ENCODE measurements at regions not wholly inside any gene's neighbourhood (a gene's known extent, or its start where the extent isn't known, plus 50 kb on each side); places are given as distances from the start of the nearest gene placed in this dataset.

DNA sequence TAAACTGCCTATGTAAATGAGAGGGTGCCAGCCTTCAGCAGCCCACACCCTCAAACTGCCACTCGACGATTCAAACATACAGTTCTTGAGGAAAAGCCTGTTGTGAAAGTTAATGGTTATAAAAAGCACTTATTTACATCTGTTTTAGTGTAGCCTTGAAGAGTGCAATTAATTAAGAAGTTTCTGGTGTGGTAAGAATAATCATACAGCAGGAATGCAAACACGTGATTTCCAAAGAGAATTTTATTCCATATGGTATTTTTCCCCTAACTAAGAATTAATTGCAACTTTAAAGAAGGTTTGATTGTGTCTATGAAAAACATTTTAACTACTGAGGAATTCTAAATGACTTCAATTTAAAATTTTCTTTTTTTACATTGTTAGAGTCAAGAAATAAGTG lies 176.3 kb upstream of the PITX2 start:
- no TSS peak for BruUV-seq (replicated peaks)
- intact Hi-C loops (cut with micrococcal nuclease; ENCODE audit: unreplicated experiment): no loop called here
- no peaks in the 10 kb centered on the region for H3K79me2 ChIP-seq (ENCODE audit: insufficient read depth, low read depth, low read length)
- H3K9me3 ChIP-seq (ENCODE audit: low read length): no peaks in the 10 kb centered on the region
- no peak overlapping the region for H3K27ac ChIP-seq (ENCODE audit: low read depth, low read length, poor library complexity, severe bottlenecking)
- H3K9me2 ChIP-seq (ENCODE audit: insufficient read depth, low read length): no peaks in the 10 kb centered on the region
- no peaks in the 10 kb centered on the region for H3K36me3 ChIP-seq (ENCODE audit: insufficient read depth, low read length)
- POLR2A ChIA-PET: interaction anchor here (1.7 kb wide), 1 partner anchor 9 kb away, joined by 6 read pairs; no protein-coding TSS in a partner anchor
- CTCF ChIA-PET (ENCODE audit: unreplicated experiment): no interaction called here
- no peaks in the 10 kb centered on the region for H4K20me1 ChIP-seq (ENCODE audit: insufficient read depth, low read length)
- no peaks in the 10 kb centered on the region for H3K4me1 ChIP-seq (ENCODE audit: insufficient read depth, low read length, poor library complexity, severe bottlenecking)
- no peak overlapping the region for H2AFZ ChIP-seq (ENCODE audit: low read length)
- no peak overlapping the region for H3K4me2 ChIP-seq (ENCODE audit: low read length)
- no peak for TF ChIP-seq EZH2phosphoT487 (IDR thresholded peaks at IDR 0.05; ENCODE audit: borderline replicate concordance, low read depth, low read length)
- TF ChIP-seq, protein P1, sequence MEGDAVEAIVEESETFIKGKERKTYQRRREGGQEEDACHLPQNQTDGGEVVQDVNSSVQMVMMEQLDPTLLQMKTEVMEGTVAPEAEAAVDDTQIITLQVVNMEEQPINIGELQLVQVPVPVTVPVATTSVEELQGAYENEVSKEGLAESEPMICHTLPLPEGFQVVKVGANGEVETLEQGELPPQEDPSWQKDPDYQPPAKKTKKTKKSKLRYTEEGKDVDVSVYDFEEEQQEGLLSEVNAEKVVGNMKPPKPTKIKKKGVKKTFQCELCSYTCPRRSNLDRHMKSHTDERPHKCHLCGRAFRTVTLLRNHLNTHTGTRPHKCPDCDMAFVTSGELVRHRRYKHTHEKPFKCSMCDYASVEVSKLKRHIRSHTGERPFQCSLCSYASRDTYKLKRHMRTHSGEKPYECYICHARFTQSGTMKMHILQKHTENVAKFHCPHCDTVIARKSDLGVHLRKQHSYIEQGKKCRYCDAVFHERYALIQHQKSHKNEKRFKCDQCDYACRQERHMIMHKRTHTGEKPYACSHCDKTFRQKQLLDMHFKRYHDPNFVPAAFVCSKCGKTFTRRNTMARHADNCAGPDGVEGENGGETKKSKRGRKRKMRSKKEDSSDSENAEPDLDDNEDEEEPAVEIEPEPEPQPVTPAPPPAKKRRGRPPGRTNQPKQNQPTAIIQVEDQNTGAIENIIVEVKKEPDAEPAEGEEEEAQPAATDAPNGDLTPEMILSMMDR (conservative IDR thresholded peaks at IDR 0.05; ENCODE audit: low read length): no peak
- DNase-seq (ENCODE audit: low spot score): no peak
- H3K4me3 ChIP-seq (ENCODE audit: low read depth, low read length, poor library complexity, severe bottlenecking): no peak overlapping the region

DNA sequence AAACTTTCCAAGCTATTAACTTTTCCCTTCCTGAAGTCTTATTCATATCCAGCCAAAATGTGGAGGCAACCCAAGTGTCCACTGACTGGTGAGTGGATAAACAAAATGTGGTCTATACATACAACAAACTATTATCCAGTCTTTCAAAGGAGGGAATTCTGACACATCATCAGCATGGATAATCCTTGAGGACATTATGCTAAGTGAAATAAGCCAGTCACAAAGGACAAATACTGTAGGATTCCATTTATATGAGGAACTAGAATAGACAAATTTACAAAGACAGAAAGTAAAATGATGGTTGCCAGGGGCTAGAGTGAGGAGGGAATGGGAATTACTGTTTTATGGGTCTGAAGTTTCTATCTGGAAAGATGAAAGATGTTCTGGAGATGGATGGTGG lies 178.7 kb upstream of the PITX2 start:
- CTCF ChIA-PET (ENCODE audit: unreplicated experiment): no interaction called here

DNA sequence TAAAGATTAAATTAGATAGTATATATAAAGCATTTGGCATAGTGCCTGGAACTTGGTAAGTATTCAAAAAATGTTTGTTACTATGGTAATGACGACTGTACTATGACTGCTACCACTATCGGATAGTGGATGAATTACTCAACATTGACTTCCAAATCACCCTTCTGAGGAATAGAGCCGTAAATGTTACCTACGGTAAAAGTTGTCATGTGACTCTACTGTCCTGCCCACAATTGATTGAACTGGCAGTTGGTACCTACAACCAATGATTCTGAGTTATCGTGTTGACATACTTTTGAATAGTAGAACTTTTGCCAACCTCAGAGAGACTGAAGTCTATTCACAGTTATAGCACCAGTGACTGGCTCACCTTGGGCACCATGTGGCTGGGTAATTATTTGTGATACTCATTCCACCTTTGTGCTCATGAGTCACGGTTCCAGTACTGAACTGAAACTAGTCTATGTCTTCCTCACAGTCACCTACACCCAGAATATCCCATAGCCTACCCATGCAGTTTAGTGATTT lies 185.5 kb upstream of the PITX2 start:
- H2AFZ ChIP-seq (ENCODE audit: low read length): no peak overlapping the region
- TF ChIP-seq, protein P1 (conservative IDR thresholded peaks at IDR 0.05; ENCODE audit: low read length): no peak
- no peak for TF ChIP-seq EZH2phosphoT487 (IDR thresholded peaks at IDR 0.05; ENCODE audit: borderline replicate concordance, low read depth, low read length)
- POLR2A ChIA-PET: interaction anchor here (1.0 kb wide), 1 partner anchor 21 kb away, joined by 3 read pairs; no protein-coding TSS in a partner anchor

More for the DNA sequence above, 178.7 kb upstream of the PITX2 start:
- POLR2A ChIA-PET: no interaction called here
- H3K4me3 ChIP-seq (ENCODE audit: low read depth, low read length, poor library complexity, severe bottlenecking): no peak overlapping the region
- no peak overlapping the region for H3K4me2 ChIP-seq (ENCODE audit: low read length)
- BruUV-seq (replicated peaks): no TSS peak
- TF ChIP-seq, protein P1 (conservative IDR thresholded peaks at IDR 0.05; ENCODE audit: low read length): no peak
- no peak for TF ChIP-seq EZH2phosphoT487 (IDR thresholded peaks at IDR 0.05; ENCODE audit: borderline replicate concordance, low read depth, low read length)
- DNase-seq (ENCODE audit: low spot score): no peak
- no peaks in the 10 kb centered on the region for H3K79me2 ChIP-seq (ENCODE audit: insufficient read depth, low read depth, low read length)
- intact Hi-C loops (cut with micrococcal nuclease; ENCODE audit: unreplicated experiment): no loop called here
- no peak overlapping the region for H2AFZ ChIP-seq (ENCODE audit: low read length)
- no peaks in the 10 kb centered on the region for H4K20me1 ChIP-seq (ENCODE audit: insufficient read depth, low read length)
- no peaks in the 10 kb centered on the region for H3K36me3 ChIP-seq (ENCODE audit: insufficient read depth, low read length)
- H3K4me1 ChIP-seq (ENCODE audit: insufficient read depth, low read length, poor library complexity, severe bottlenecking): no peaks in the 10 kb centered on the region
- no peak overlapping the region for H3K27ac ChIP-seq (ENCODE audit: low read depth, low read length, poor library complexity, severe bottlenecking)
- H3K9me3 ChIP-seq (ENCODE audit: low read length): no peaks in the 10 kb centered on the region
- no peaks in the 10 kb centered on the region for H3K9me2 ChIP-seq (ENCODE audit: insufficient read depth, low read length)

More for the DNA sequence above, 185.5 kb upstream of the PITX2 start:
- H3K9me3 ChIP-seq (ENCODE audit: low read length): no peaks in the 10 kb centered on the region
- no peak for DNase-seq (ENCODE audit: low spot score)
- no peaks in the 10 kb centered on the region for H4K20me1 ChIP-seq (ENCODE audit: insufficient read depth, low read length)
- no peaks in the 10 kb centered on the region for H3K4me1 ChIP-seq (ENCODE audit: insufficient read depth, low read length, poor library complexity, severe bottlenecking)
- no peaks in the 10 kb centered on the region for H3K36me3 ChIP-seq (ENCODE audit: insufficient read depth, low read length)
- intact Hi-C loops (cut with micrococcal nuclease; ENCODE audit: unreplicated experiment): no loop called here
- BruUV-seq (replicated peaks): no TSS peak
- H3K4me2 ChIP-seq (ENCODE audit: low read length): no peak overlapping the region
- no peak overlapping the region for H3K4me3 ChIP-seq (ENCODE audit: low read depth, low read length, poor library complexity, severe bottlenecking)
- CTCF ChIA-PET (ENCODE audit: unreplicated experiment): no interaction called here
- no peaks in the 10 kb centered on the region for H3K79me2 ChIP-seq (ENCODE audit: insufficient read depth, low read depth, low read length)
- H3K27ac ChIP-seq (ENCODE audit: low read depth, low read length, poor library complexity, severe bottlenecking): no peak overlapping the region
- no peaks in the 10 kb centered on the region for H3K9me2 ChIP-seq (ENCODE audit: insufficient read depth, low read length)

All from OCI-LY7 (cell line).